Mesothelial cell of epicardium (in vitro differentiated cells): ENCODE measurements at regions not wholly inside any gene's neighbourhood (a gene's known extent, or its start where the extent isn't known, plus 50 kb on each side); places are given as distances from the start of the nearest gene placed in this dataset.

ENCODE experiments used
- DNase-seq, 2 experiments: peaks; one replicate each; pipeline ENCODE4 v3.0.0; 2021; ENCODE audit warnings: low spot score in 2 of 2; ENCODE audit not compliant: unreplicated experiment in 2 of 2
- H3K27ac Mint-ChIP-seq: 2 replicates; pipeline ENCODE4 v1.8.0; 2021; ENCODE audit warnings: mixed read lengths
- H3K27me3 Mint-ChIP-seq: 2 replicates; pipeline ENCODE4 v1.8.0; 2021; ENCODE audit warnings: low read depth, mixed read lengths
- H3K36me3 Mint-ChIP-seq: 2 replicates; pipeline ENCODE4 v1.8.0; 2021; ENCODE audit warnings: mixed read lengths
- H3K4me1 Mint-ChIP-seq: 2 replicates; pipeline ENCODE4 v1.8.0; 2021; ENCODE audit warnings: mixed read lengths
- H3K4me3 Mint-ChIP-seq: 2 replicates; pipeline ENCODE4 v1.8.0; 2021; ENCODE audit warnings: mild to moderate bottlenecking, moderate library complexity, mixed read lengths
- H3K9me3 Mint-ChIP-seq: 2 replicates; pipeline ENCODE4 v1.8.0; 2021; ENCODE audit warnings: mixed read lengths
- TF ChIP-seq, protein P1 (sequence below): fragments of 200-600 bp; sonication (generic); IDR thresholded peaks from one replicate; pipeline ENCODE4 v1.5.0; 2021; ENCODE audit warnings: antibody characterized with exemption; ENCODE audit not compliant: unreplicated experiment

- Mint-ChIP-seq H3K4me3 (no peak overlapping the region), H3K4me1 (no peaks in the 10 kb centered on the region), H3K9me3 (peaks cover 3% of the 10 kb centered on the region), H3K27ac (no peak overlapping the region), H3K27me3 (peaks cover 11% of the 10 kb centered on the region), H3K36me3 (no peaks in the 10 kb centered on the region)
- no peak for DNase-seq
- TF ChIP-seq, protein P1, sequence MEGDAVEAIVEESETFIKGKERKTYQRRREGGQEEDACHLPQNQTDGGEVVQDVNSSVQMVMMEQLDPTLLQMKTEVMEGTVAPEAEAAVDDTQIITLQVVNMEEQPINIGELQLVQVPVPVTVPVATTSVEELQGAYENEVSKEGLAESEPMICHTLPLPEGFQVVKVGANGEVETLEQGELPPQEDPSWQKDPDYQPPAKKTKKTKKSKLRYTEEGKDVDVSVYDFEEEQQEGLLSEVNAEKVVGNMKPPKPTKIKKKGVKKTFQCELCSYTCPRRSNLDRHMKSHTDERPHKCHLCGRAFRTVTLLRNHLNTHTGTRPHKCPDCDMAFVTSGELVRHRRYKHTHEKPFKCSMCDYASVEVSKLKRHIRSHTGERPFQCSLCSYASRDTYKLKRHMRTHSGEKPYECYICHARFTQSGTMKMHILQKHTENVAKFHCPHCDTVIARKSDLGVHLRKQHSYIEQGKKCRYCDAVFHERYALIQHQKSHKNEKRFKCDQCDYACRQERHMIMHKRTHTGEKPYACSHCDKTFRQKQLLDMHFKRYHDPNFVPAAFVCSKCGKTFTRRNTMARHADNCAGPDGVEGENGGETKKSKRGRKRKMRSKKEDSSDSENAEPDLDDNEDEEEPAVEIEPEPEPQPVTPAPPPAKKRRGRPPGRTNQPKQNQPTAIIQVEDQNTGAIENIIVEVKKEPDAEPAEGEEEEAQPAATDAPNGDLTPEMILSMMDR, result no peak
Observed at GRCh38 chr14:29419736-29420135, 507.9 kb downstream of the PRKD1 start.

DNA sequence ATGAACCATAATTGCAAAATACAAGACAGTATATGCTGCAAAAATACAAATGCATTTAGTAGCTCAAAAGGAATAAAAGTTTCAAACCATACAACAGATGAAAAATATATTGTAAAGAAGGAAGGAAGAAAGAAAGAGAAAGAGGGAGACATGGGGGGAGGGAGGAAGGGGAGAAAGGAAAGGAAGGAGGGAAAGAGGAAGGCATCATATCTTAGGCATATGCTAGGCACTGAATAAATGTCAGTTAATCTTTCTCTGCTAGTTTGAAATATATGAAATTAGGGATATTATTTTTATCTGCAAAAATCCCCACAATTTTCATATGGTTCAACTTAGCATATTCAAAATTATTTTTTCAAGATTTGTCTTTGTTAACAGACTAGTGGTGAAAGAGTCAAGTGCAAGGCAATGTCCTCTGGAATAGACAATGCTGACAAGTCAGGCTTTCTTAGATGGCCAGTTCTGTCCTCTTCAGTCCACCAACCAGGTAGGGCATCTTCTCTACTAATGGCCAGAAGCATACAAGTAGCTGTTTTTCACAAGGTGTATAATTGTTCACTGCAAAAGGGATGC, 506.4 kb downstream of the PRKD1 start:
- no peaks in the 10 kb centered on the region for H3K36me3 Mint-ChIP-seq
- no peaks in the 10 kb centered on the region for H3K4me1 Mint-ChIP-seq
- peaks cover 11% of the 10 kb centered on the region for H3K27me3 Mint-ChIP-seq
- H3K9me3 Mint-ChIP-seq, result no peaks in the 10 kb centered on the region
- no peak for DNase-seq
- no peak overlapping the region for H3K4me3 Mint-ChIP-seq
- H3K27ac Mint-ChIP-seq, result no peak overlapping the region
- TF ChIP-seq, protein P1, result no peak

DNA sequence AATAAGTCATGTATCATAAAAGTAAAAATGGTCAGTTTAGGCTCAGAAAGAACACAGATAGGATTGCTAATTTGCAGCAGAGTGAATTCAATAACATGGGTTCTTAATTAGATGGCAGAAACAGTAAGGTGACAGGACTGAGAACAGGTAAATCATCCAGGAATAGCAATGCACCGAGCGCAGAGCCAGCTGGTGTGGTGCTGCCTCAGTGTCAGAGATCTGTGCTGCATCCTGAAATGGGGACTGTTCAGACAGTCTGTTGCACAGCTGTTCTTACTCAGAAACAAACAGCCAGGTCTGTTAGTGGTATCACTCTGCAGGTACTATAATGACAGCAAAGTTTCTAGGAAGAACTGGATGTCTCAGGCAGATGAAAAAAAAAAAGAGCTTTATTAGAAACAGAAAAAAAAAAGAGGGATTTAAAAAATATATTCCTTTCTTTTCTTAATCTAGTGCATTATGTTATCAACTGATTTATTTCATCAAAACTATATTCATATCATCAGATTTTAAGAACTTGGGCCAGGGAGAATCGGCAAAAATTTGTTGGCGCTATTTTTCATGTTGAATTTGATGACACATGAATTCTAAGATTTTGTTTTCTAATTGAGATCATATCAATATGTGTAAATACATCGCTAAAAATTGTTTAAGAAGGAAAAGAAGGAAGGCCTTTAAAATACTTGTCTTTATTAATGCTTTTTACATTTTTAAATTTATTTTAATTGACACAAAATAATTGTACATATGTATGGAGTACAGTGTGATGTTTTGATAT, 501.8 kb downstream of the PRKD1 start:
- H3K9me3 Mint-ChIP-seq, result no peaks in the 10 kb centered on the region
- H3K36me3 Mint-ChIP-seq, result no peaks in the 10 kb centered on the region
- H3K4me1 Mint-ChIP-seq, result no peaks in the 10 kb centered on the region
- peaks cover 10% of the 10 kb centered on the region for H3K27me3 Mint-ChIP-seq
- no peak overlapping the region for H3K4me3 Mint-ChIP-seq
- TF ChIP-seq, protein P1, result no peak
- no peak for DNase-seq
- H3K27ac Mint-ChIP-seq, result no peak overlapping the region

DNA sequence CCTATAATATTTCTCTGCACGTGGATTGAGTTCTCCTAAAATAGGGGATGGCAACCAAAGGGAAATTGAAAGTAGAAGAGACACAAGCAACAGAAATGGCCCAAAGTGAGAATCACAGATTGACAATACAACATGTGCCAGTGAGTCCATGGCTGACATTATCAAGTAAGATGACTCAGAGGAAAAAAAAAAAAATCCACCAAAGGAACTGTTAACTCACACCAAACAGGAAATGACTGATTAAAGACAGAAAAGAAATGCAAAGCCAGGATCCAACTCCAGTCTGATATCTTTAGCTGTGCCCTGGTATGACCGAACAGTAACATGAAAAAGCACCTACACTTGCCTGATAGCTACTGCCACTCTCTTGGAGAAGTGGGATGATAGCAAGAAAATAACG, 485.0 kb downstream of the PRKD1 start:
- TF ChIP-seq, protein P1, result no peak
- no peak for DNase-seq
- Mint-ChIP-seq H3K36me3 (no peaks in the 10 kb centered on the region), H3K9me3 (no peaks in the 10 kb centered on the region), H3K4me1 (no peaks in the 10 kb centered on the region), H3K27ac (no peak overlapping the region), H3K27me3 (peaks cover 21% of the 10 kb centered on the region), H3K4me3 (no peak overlapping the region)

- H3K36me3 Mint-ChIP-seq, result no peaks in the 10 kb centered on the region
- no peaks in the 10 kb centered on the region for H3K4me1 Mint-ChIP-seq
- TF ChIP-seq, protein P1, result no peak
- H3K9me3 Mint-ChIP-seq, result no peaks in the 10 kb centered on the region
- peaks cover 19% of the 10 kb centered on the region for H3K27me3 Mint-ChIP-seq
- no peak for DNase-seq
- H3K27ac Mint-ChIP-seq, result no peak overlapping the region
- no peak overlapping the region for H3K4me3 Mint-ChIP-seq
Observed at GRCh38 chr14:29444216-29444615, 483.4 kb downstream of the PRKD1 start.
